GF-D8 (cell line): ENCODE measurements at regions not wholly inside any gene's neighbourhood (a gene's known extent, or its start where the extent isn't known, plus 50 kb on each side); places are given as distances from the start of the nearest gene placed in this dataset.

ENCODE experiments used
- DNase-seq: peaks from one replicate; lab custom pipeline; 2025; lab: John Stamatoyannopoulos, UW

GRCh38 chr13:82698383-82698782, 1183.9 kb downstream of the SLITRK1 start:
- no peak for DNase-seq

DNA sequence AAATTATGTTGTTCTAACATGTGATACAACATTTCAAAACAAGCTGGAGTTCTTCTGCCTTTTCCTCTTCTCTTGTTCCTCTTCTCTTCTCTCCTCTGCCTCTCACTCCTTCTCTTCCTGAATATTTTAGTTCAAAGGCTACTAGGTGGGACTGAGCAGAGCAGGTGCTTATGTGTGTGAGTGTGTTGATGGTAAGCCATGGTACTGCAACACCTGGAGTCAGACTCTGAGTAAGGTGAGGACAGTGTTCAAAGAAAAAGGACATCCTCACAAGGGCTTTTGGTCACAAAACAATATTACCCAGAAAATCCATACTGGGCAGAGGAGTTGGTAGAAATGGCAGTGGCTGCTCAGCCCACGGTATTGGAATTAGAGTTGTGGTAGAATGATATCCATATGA, 1188.7 kb downstream of the SLITRK1 start:
- DNase-seq, result no peak

DNA sequence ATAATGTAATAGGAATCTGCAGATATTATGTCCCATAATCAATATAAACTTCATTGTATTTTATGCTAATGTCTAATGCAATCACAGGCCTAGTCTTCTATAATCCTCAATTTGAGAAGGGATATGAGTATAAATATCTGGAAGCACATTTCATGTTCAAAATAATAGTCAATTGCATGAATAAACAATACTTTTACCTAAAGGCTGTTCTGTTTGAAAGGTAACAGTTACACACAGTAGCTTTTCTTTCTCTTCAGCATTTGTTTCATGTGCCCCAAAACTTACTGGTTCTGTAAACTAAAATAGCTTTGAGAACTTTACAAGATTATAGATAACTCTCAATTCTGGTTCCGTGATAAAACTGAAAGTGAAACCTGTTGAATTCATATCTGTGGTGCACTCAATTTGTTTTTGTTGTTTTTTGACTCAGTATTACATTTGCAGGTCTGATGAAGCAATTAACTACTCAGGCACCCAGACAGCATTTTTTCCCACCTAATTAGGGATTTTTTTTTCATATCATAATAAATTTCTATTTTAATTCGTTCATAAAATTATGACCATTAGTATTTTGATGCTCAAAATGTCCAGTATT, 1193.8 kb downstream of the SLITRK1 start:
- DNase-seq, result no peak

DNA sequence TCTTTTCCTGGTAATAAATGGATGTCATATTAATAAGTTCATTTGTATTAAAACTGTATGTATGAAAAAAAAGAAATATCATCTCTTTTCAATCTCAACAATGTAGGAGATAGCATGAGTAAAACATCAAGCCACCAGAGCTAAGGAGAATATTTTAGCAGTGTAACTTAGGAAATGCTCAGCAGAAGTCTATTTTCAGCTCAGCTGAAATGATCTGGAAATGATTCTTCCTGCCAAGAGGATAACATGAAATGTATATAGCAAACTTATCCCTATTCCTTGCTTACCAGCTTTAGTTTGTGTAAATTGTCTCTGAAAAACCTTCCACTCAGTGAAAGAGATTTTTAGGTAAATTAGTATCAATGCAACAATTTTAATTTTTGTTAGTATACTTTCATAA, 1194.4 kb downstream of the SLITRK1 start:
- DNase-seq, result no peak

GRCh38 chr13:82681535-82681934, 1200.7 kb downstream of the SLITRK1 start:
- no peak for DNase-seq

DNA sequence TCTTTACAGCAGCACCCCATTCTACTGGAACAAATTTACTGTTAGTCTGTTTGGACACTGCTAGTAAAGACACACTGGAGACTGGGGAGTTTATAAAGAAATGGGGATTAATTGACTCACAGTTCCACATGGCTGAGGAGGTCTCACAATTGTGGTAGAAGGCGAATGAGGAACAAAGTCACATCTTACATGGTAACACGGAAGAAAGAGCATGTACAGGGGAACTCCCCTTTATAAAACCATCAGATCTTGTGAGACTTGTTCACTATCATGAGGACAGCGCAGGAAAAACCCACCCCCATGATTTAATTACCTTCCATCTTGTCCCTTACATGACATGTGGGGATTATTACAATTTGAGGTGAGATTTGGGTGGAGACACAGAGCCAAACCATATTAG, 1204.2 kb downstream of the SLITRK1 start:
- no peak for DNase-seq

- DNase-seq, result no peak
These were observed 1207.2 kb downstream of the SLITRK1 start for GRCh38 chr13:82675024-82675423.

GRCh38 chr13:82674546-82674945, 1207.7 kb downstream of the SLITRK1 start:
- DNase-seq, result no peak

GRCh38 chr13:82672248-82672647, 1210.0 kb downstream of the SLITRK1 start:
- DNase-seq, result no peak

GRCh38 chr13:82664183-82664582, 1218.1 kb downstream of the SLITRK1 start:
- no peak for DNase-seq

DNA sequence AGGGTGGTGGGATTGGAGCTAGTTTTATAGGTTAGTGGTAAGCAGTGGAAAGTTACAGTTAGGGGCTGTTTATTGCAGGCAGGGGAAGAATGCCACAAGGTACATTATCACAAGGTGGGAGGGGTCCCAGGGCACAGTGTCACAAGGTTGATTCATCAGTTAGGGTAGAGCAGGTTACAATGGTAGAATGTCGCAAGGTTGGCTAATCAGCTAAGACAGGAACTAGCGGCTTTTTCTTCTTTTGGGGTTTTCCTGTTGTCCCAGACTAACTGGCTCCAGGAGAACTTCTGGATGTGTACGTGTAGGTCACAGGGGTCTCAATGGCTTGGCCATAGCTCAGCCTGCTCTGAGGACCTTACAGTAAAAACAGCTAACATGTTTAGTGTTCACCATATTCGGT, 1221.1 kb downstream of the SLITRK1 start:
- peak; percentile 77 for DNase-seq

GRCh38 chr13:82658811-82659210, 1223.5 kb downstream of the SLITRK1 start:
- no peak for DNase-seq

DNA sequence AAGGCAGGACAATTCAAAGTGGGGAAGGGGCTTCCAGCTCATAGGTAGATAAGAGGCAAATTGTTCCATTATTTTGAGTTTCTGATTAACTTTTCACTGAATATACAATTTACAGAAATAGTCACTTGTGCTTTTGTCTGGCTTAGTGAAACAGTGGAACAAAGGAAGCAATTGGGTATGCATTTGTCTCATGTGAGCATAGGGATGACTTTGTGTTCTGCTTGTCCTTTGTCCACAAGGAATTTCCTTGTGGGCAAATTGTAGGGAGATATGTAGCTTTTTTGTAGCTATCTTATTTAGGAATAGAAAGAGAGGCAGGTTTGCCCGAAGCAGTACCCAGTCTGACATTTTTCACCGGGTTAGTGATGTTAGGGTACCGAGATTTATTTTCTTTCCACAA, 1224.8 kb downstream of the SLITRK1 start:
- DNase-seq, result no peak

DNA sequence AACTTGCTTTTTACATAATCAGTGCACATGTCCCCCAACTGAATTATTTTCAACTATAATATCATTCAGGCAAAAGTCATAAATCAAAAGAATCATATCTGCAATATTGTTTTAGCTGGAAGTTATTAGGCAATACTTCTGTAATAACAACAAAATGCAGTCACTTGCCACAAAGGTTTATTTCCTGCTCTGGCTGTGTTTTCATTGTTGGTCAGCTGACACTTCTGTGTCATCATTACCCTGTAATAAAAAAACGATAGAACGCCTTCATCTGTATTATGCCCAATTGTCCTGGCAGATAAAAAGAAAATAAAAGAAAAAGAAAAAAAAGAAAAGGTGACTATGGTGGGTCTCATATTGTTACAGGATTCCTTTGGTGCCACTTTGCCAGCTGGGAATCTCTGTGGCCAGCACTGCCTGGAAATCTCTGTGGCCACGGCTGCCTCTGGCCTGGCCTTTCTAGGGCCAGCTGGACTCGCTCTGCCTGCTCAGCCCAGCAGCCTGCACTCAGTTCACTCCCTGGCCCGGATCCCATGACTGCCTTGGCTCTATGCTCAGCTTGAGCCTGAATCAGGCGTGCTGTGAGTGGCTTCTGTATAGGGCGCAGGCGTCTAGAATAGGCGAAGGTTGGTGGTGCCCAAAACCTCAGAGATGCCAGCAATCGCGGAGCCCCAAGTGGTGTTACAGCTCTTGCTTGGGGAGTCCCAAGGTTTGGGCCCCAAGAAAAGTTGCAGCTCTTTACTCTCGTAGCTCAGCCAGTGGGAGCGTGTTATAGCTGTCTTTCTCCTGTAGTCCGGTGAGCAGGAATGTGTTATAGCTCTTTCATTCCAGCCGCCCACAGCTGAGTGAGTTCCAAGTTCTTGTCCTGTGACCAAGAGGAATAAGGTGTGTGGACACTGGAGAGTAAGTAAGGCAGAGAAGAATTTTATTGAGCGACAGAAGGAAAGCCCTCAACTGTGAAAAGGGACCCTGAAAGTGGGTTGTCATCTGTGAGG, 1227.1 kb downstream of the SLITRK1 start:
- DNase-seq, result no peak

- DNase-seq, result no peak
These were observed 1228.1 kb downstream of the SLITRK1 start for GRCh38 chr13:82654143-82654542.

DNA sequence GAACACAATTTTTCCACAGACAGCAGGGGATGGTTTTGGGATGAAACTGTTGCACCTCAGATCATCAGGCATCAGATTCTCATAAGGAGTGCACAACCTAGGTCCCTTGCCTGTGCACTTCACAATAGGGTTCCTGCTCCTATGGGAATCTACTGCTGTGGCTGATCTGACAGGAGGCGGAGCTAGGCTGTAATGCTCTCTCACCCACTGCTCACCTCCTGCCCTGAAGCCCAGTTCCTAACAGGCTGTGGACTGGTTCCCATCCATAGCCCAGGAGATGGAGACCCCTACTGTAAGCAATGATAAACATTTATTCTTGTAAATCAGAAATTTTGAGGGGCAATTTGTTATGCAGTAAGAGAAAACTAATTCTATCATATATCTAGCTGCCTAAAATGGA, 1234.7 kb downstream of the SLITRK1 start:
- DNase-seq, result no peak

DNA sequence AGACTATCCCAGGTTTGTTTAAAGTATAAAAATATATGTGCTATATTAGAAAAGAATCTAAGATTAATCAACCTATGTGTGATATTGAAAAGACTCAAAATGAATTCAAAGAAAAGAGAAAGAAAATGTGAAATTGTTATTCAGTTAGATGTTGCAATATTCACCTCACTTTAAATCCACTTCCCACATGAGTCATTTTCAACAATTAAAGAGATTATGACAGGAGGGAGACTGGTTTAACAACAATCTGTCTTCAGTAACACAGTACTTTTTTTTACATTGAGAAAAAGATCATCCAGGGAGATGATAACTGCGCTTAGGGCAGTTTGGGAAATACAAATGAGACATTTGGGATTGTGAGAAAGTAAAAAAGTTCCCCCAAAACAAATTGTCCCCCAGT, 1246.2 kb downstream of the SLITRK1 start:
- DNase-seq, result no peak

- no peak for DNase-seq
These were observed 1247.3 kb downstream of the SLITRK1 start for GRCh38 chr13:82634946-82635345.

- DNase-seq, result no peak
These were observed 1255.1 kb downstream of the SLITRK1 start for GRCh38 chr13:82627183-82627582.

- DNase-seq, result no peak
These were observed 1256.6 kb downstream of the SLITRK1 start for GRCh38 chr13:82625717-82626116.

DNA sequence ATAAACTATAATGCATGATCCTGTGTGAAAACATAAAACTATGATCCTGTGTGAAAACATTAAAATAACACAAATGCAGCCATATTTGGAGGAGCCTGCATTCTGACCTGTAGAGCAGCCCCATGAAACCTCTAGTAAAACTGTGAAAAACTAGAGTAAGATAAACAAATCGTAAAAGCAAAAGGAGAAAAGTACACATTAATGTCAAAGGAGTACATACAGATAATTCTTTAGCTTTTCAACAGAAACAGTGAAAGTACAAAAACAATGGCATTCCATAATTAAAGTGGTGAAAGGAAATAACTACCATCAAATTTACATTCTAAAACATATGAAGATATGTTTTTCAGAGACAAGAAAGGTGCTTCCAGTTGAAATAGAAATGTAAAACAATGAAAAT, 1267.2 kb downstream of the SLITRK1 start:
- no peak for DNase-seq

GRCh38 chr13:82614086-82614485, 1268.2 kb downstream of the SLITRK1 start:
- DNase-seq, result no peak

DNA sequence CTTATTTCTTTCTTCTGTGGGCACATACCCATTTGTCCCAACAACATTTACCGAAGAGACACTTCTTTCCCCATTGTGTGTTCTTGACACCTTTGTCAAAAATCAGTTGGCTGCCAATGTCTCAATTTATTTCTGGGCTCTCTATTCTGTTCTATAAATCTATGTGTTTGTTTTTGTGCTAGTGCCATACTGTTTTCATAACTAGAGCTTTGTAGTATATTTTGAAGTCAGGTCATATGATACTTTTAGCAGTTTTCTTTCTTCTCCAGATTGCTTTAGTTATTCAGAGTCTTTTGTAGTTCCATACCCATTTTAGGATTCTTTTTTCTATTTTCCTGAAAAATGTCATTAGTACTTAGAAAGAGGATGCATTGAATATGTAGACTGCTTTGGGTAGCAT, 1276.3 kb downstream of the SLITRK1 start:
- no peak for DNase-seq
